HG03469 (cell line): ENCODE measurements at regions not wholly inside any gene's neighbourhood (a gene's known extent, or its start where the extent isn't known, plus 50 kb on each side); places are given as distances from the start of the nearest gene placed in this dataset.

Experiments used
- ATAC-seq: cut with Tn5 transposase; IDR thresholded peaks from one replicate; pipeline ENCODE4 v1.9.1; 2021; ENCODE audit warnings: mild to moderate bottlenecking, moderate library complexity, moderate number of reproducible peaks; ENCODE audit not compliant: unreplicated experiment

DNA sequence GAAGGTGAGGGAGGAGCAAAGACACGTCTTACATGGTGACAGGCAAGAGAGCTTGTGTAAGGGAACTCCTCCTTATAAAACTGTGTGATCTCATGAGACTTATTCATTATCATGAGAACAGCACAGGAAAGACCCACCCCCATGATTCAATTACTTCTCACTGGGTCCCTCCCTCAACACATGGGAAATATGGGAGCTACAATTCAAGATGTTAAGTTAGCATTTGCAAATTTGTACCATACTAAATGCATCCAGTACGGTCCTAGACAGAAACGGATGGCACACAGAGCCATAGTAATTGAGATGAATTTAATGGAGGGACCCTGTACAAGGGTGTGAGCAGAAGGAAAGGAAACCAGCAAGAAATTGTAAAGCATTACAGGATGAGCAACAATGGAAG, 765.8 kb upstream of the API5 start:
- no peak for ATAC-seq

DNA sequence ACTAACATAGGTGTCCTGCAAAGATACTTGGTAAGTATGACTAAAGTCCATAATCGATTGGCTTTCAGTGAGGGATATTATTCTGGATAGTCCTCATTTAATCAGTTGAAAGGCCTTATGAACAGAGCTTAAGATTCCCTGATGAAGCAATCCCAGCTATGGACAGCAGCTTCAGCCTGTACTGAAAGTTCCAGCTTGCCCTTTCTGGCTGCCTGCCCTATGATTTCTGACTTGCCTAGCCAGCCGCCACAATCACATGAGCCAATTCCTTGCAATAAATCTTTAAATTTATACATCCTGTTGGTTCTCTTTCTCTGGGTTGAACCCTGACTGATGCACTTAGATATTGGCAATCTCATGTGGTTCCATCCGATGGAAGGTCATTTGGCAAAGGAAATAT, 759.0 kb upstream of the API5 start:
- ATAC-seq = no peak

DNA sequence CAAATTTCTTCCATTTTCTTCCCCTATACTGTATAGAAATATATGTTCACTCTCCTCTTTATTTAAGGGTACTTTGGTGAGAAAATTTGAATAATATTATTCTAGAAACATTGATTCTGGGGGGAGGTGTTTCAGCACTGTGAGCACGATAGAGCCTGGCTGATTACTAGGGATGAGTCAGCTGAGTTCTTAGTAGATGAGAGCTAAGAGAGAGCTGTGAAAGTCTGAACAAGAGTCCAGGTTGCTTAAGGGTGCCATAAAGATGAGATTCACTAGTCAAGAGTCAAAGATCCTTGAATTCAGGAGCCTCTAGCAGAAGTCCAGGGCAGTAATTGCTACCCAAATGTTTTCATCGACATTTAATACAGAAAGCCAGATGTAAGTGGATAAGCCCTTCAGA, 756.6 kb upstream of the API5 start:
- ATAC-seq = no peak

DNA sequence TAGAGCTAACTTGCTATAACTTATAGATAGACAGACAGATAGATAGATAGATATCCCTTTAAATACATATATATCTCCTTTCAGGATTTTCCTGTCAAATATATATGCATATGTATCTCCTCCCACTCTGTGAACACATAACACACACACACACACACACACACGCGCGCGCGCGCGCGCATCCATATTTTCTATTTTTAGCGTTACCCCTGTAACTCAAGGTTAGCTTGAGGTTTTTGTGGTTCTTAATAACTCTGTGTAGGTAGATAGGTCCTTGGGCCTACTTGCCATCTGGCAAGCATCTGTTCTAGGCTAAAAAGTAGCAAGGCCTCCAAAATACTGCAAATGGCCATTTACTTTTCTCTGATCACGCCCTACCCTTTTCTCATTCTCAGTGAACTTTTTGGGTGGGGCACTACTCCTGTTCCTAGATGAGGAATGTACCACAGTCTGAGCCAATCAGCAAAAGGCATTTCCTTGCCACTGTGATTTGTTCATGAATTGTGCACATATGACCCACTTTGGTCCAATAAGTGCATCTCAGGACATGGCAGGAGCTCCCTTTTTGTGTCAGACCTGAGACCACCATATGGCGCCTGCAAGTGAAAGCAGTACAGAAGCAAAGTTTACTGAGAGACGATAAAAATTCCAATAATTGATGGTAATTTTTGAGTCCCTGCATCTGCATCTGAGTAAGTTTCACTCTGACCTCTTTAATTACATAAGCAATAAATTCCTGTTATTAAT, 740.5 kb upstream of the API5 start:
- no peak for ATAC-seq

DNA sequence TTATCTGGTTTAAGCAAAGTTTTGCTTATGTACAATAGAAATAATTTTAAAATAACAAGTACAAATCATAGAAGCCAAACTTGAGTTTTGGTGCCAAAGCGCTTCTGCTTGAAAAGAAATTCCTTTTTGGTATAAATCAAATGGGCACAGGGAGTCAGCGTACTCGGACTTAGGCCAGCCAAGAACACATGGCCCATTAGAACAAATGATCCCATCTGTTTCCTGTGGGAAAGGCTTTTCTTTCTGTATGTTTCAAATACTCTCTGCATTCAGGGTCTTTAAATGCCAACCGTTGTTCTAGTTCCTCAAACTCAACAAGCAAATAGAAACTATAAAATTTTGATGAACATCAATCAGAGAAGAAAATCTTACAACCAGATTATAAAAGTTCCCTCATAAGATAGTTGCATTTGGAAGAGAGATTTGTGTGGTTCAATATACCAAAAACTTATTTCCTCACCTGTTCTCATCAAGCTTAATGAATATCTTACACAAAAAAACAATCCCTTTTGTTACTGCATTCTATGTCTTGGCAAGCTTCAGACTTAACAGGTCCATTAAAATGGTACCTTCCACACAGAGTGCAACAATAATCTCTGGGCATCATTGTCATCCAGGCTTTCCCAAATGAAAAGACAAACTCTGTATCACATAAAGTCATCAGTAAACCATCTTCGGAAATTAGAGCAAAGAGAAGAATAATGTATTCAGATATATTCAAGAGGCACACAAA, 739.8 kb upstream of the API5 start:
- ATAC-seq = no peak

DNA sequence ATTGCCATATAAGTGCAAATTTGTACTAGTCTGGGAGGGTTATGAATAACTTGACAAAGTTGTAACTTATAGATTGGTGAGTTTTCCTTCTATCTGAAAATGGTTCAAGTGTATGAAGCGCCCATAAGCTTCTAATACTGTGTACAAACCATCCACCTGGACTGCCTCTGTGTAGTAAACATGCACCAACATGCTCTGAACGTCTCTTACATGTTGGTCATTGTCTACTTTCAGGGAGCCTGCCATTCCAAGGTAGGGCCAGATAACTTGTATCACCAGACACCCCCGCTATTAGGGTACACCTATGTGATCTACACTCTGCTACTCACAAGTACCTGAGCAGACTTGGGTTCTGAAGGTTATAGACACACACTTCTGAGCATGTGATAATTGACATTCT, 735.5 kb upstream of the API5 start:
- ATAC-seq = no peak

DNA sequence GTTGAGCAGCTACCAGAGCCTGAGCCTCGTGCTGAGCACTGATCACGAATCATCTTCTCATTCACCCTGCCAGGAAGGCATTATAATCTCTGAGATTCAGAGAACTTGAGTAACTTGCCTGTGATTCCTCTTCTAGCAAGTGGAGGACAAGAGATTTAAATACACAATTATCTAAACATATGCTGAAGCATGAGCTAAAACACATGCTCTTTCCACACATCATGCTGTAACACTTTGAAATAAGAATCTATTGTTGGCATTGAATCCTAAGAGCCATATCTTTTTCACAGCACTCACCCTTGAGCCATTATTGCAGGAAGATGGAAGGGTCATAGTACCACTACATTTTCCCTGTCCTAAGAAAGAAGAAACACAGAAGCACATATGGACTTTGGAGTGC, 722.5 kb upstream of the API5 start:
- no peak for ATAC-seq

DNA sequence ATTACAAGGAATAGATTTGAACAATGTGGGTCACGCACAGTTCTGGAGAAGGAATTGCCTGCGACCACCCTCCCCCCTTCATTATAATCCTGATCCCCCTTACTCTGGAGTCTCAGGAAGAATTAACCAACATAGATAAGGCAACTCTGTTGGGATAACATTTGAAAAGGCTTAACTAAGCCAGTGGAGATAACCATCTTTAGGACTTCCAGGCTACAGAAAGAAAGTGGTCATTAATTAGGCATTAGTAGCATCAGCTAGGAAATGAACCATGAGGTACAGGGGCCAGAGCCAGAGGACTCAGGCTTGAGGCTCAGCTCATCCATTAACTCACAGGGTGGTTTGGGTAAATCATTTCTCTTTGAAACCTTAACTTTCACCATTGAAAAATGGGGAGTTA, 720.0 kb upstream of the API5 start:
- no peak for ATAC-seq

DNA sequence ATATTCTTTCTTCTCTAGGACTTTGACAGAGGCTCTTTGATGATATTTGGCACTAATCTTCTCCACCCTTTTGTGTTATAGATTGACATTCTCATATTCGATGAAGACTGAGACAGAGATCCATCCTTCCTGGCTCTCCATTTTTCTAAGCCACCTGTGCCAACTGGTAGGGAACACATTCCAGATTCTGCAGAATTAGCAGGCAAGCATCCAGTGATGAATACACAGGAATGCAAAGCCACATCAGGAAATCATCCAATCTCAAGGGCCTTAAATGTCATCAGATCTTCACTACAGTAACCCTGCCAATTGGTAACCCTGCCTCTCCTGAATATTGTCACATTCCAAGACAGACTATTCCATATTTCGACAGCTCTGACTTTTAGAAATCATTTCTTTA, 718.4 kb upstream of the API5 start:
- ATAC-seq = no peak

DNA sequence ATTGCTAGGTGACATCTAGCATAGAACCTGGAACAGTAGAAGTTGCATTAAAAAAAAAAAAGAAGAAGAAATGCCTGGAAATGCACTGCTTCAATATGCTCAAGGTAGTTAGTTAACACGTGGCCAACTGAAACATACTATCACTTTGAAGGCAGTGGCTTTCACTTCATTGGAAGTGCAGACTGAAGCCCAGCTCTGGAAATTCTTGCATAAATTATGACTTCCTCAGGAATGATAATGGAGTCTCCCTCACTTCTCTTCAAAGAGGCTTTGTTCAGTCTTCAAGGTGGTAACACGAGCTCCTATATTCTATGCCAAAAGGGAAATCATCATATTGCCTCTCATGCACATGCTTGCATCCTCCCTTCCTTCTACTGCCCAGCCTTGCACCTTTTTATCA, 715.9 kb upstream of the API5 start:
- ATAC-seq = no peak

DNA sequence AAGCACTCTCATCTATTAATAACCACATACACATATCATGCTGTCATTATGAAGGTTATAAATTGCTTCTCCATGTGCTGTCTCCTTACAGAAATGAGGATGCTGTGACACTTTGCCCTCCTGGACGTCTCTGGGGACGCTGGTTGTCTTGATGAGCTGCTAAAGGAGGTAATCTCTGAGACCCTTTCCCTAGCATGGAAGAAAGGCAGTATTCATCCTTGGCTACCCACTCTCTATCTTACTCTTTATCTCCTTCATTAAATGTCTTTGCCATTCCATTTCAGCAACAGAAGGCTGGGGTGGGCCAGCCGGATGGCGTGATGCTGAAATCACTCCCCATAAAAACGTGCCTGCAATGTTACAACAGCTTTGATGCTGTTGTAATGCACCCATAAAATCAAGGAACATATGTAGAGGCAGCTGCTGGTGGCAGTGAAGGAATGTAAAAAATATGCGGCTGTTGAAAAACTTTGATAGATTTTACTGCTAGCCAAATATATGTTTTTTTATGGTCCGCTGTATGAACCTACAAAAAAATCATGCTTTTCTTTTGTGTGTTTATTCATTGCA, 715.1 kb upstream of the API5 start:
- ATAC-seq = no peak

DNA sequence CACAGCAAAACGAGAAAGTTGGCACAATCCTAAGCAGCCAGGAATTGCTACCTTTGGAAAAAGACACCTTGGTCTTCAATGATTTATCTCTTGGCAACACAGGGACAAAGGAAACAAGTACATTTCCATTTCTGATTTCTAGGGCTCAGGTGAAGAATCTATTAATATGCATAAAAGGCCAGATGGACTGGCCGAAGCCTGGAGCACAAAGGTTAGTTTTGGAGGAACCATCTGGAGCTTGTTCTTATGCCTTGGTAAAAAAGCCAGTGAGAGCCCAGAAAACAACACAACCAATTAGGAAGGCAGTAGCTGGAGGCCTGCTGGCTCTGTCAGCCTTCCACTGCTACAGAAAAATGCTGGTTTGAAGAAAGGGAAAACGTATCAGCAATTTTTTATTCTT, 713.5 kb upstream of the API5 start:
- no peak for ATAC-seq

DNA sequence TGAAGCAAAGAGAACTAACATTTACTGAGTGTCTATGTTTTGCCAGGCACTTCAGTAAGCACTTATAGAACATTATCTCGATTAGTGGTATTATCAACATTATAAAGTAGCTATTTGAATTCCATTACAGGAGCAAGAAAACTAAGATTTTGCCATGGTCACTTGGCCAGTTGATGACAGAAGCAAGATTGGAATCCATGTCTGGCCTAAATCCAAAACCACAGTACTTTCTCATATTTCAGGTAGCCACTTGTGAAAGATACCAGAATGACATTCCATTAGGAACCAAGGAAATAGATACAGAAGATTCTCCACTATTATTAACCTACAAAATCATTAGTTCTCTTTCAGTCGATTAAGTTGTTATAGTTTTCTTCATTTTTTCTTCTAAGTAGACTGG, 691.0 kb upstream of the API5 start:
- ATAC-seq = no peak

DNA sequence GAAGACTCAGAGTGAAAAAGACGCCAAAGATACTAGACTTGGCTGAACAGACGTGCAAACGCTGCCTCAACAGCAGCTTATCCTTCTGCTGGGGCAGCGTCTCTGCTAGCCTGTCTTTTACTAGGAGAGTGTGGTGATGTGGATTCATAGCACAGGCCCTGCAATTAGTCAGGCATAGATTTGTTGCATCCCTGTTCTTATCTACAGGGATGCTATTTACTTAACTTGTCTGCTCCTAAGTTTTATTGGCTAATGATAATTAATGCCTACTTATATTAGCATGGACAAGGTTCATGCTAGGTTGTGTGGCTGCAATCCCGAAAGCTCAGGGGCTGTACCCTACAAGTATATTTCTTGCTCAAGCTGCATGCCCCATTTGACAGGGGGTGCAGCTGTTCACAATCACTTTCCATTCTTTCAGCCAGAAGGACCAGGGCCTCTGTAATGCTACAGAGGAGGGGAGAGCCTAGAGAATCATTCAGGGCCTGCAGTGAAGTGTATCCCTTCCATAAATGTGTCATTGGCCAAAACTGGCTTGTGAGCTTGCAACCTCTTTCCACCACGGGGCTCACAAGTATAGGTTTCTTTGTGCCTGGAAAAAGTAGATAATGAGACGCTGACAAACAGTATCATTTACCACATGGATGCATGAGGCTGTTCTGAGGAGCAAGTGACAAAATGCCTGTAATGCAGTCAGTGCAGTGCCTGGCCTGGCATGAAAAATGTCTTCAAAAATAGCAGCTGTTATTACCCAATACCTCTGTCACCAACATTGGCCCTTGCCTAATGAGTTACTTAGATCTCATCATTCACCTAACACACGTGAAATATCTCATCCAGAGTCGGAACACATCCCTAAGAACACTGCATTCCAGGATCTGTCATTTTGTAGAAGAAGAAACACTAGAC, 685.8 kb upstream of the API5 start:
- no peak for ATAC-seq

DNA sequence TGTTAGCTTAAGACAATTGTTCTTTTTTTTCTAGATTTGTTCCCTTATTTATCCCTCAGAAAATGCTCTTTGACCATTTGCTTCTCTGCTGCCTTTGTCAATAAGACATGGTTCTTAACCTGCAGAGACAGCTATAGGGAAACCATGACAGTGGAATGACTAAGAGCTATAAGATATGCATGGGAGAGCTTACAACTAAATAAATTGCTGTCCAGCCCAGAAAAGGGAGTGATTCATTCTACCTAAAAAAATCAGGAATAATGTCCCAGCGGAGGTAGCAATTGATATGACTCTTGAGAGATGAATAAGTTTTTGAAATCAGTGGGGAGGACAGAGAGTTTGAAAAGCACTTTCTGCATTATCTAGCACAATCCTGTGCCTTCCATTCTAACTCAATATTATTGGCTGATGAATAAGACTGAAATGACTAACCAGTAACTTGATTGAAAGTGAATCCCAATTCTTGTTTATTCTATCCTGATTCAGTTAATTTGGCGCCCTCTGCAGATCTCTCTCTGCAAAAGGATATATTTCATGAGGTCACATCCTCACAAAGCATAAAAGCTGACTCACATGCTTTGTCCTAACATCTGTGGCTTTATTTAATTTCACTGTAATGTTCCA, 680.5 kb upstream of the API5 start:
- ATAC-seq = no peak

DNA sequence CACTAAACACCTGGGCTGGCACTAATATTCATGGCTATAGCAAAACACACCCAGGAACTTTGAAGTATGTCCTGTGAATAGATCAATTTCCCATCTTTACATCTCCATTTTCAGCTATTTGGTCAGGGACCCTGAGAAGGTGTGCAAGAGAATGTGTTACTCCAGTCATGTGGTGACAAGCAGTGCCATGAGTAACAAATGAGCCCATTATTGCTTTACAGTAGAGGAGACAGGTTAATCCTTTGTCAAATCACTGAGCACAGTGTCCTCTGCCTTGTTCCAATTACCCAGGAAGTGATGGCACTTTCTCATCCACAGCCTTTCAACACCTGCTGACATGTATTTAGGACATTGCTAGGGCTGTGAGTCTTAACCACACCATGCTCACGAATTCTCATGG, 664.8 kb upstream of the API5 start:
- ATAC-seq = no peak

DNA sequence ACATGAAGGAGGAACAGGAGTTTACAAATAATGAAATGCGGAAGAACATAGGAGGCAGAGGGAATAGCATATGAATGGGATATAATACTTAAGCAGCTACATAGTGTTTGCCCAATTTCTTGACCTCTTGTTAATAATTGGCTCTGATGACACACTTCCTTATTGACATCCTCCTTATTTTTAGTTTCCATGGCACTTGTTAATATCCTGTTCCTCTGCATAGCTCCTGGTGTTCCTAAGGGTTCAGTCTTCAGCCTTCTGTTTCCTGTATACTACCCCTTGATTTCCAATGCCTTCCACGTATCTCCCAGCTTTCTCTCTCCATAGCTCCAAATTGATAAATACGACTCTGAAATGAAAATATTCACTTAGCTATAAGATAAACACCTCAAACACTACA, 663.8 kb upstream of the API5 start:
- no peak for ATAC-seq

DNA sequence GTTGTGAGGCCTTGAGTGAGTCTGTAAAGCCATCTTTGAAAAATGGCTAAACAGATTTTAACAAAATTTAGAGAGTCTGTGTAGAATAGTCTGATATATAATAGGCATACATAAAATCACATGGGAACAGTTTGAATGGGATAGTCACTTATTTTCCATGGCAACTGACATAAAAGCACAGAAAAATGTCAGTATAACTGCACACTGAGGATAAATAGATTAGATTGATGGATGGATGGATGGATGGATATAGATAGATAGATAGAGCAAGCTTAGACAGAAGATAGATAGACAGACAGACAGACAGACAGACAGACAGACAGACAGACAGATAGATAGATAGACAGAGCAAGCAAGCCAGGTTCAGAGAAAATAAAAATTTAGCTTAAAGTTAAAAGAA, 660.2 kb upstream of the API5 start:
- ATAC-seq = no peak

DNA sequence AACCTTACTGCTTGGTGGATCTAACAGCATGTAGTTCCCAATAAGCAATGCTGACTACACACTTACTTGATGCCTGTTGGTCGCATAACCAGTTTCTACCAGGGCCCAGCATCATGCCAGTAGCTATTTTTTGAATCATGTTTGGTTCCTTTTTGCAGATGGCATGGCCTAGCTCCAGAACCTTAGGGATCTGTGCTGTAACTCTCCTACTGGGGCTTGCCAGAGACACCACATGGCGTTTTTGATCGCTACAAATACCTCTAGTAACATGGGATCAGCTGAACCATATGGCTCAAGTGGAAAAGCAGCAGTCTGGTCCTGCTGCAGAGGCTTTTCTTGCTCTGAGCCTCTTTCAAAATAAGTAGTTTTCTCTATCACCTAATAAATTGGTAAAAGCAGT, 654.6 kb upstream of the API5 start:
- no peak for ATAC-seq

DNA sequence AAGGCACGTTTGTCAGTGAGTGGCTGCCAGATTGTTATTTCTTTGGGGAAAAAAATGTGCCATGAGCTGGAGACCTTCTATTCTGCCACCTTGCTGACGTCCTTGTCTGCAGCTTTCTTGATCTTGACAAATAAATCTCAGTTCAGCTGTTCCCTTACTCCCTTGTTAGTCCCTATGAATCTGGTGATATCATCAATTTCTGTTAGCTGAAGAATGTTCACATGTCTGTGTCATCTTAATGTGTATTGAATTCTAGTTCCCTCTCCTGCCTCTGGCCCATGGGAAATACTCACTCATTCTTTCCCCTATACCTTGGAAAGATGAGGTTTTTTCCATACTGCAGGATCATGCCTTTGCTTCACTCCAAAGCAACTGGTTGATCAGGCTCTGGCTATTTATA, 649.9 kb upstream of the API5 start:
- ATAC-seq = no peak
